GM21737 (cell line): ENCODE measurements at regions not wholly inside any gene's neighbourhood (a gene's known extent, or its start where the extent isn't known, plus 50 kb on each side); places are given as distances from the start of the nearest gene placed in this dataset.
"Not testable (repeated sequence)": the region's sequence is repeated elsewhere in the genome, so short reads cannot be mapped to it uniquely, and the experiment has no call there.

Experiments
- ATAC-seq: cut with Tn5 transposase; IDR thresholded peaks from one replicate; pipeline ENCODE4 v1.9.1; 2021; ENCODE audit warnings: mild to moderate bottlenecking, moderate library complexity; ENCODE audit not compliant: unreplicated experiment

GRCh38 chr9:36463467-36463866 lies 63.4 kb upstream of the RNF38 start:
- ATAC-seq, result no peak

DNA sequence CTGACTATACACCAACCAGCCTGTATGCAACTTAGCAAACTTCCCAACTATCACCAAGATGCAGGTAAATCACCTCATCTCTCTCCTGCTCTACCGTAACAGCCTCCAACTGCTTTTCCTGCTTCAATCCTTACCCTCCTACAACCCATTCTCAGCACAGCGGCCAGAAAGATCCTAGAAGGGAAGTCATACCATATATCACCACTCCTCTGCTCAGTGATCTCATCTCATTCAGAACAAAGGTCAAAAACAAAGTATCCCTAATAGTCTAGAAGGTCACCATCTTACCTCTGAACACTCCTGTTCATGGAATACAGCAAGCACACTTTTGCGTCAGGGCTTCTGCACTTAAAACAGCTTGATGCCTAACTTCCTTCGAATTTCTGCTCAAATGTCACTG lies 62.2 kb upstream of the RNF38 start:
- no peak for ATAC-seq

DNA sequence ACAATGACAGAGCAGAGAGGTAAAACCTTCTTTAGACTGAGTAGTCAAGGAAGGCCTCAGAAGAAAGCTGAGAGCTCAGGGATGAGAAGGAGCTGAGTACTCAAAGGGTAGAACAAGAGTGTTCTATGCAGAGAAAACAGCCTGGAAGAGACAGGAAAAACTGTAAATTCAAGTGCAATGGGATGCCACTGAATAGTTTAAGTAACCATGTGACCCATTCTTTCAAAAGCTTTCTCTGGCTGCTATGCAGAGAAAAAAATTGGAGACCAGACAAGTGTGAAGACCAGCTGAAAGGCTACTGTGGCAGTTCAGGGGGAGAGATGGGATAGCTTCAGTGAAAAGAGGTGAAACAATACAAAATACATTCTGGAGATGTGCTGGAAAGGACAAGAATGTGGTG lies 61.3 kb upstream of the RNF38 start:
- no peak for ATAC-seq

GRCh38 chr9:36458430-36458915 lies 58.4 kb upstream of the RNF38 start:
- not testable (repeated sequence) for ATAC-seq

DNA sequence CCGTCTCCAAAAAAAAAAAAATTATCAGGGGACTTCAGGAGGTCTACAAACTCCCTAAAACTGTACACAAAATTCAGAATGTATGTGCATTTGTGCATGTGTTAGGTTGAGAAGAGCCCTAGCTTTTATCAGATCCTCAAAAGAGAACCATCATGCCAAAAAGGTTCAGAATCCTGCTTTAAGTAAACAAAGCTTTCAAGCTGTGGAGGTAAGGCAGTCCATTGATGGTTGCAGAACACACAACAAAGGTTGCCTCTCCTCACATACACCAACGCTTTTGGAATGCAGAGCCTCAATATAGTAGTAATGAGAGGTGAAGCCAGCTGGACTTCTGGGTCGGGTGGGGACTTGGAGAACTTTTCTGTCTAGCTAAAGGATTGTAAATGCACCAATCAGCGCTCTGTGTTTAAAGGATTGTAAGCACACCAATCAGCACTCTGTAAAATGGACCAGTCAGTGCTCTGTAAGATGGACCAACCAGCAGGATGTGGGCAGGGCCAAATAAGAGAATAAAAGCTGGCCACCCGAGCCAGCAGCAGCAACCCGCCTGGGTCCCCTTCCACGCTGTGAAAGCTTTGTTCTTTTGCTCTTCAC lies 57.9 kb upstream of the RNF38 start:
- no peak for ATAC-seq

- ATAC-seq, result no peak
Observed at GRCh38 chr9:36456480-36457065, 56.5 kb upstream of the RNF38 start.

GRCh38 chr9:36451949-36452348 lies 51.9 kb upstream of the RNF38 start:
- ATAC-seq, result no peak

DNA sequence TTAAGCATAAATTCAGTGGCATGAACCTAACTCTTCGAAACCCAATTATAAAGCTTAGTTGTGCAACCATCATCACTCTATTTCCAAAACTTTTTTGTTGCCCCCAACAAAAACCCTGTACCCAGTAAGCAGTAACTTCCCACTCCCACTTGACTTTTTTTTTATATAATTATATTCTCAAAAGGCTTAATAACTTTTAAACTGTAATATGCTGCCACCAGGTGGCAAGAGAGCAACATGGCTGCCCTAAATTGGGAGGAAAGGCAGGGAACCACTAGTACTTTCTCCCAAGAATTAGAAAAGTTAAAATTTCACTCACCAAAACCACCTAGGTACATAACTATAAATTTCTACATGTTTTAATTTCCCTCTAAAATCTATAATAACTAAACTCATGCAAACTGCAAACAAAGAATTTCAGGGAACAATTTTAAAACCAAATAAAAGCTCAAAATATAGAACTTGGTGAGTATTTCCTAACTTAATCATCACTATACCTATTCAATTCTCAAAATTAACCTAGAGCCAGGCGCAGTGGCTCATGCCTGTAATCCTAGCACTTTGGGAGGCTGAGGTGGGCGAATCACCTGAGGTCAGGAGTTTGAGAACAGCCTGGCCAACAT lies 50.2 kb upstream of the RNF38 start:
- no peak for ATAC-seq
